ENCODE measurements at regions not wholly inside any gene's neighbourhood (a gene's known extent, or its start where the extent isn't known, plus 50 kb on each side); places are given as distances from the start of the nearest gene placed in this dataset.

- no peak for TF ChIP-seq POLR2A (IDR thresholded peaks at IDR 0.05; ENCODE audit: low read depth, low read length)
- TF ChIP-seq, protein P1, sequence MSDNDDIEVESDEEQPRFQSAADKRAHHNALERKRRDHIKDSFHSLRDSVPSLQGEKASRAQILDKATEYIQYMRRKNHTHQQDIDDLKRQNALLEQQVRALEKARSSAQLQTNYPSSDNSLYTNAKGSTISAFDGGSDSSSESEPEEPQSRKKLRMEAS (IDR thresholded peaks at IDR 0.05; ENCODE audit: insufficient read depth, insufficient read length), result no peak
- TF ChIP-seq, protein P2, sequence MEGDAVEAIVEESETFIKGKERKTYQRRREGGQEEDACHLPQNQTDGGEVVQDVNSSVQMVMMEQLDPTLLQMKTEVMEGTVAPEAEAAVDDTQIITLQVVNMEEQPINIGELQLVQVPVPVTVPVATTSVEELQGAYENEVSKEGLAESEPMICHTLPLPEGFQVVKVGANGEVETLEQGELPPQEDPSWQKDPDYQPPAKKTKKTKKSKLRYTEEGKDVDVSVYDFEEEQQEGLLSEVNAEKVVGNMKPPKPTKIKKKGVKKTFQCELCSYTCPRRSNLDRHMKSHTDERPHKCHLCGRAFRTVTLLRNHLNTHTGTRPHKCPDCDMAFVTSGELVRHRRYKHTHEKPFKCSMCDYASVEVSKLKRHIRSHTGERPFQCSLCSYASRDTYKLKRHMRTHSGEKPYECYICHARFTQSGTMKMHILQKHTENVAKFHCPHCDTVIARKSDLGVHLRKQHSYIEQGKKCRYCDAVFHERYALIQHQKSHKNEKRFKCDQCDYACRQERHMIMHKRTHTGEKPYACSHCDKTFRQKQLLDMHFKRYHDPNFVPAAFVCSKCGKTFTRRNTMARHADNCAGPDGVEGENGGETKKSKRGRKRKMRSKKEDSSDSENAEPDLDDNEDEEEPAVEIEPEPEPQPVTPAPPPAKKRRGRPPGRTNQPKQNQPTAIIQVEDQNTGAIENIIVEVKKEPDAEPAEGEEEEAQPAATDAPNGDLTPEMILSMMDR (IDR thresholded peaks at IDR 0.05; ENCODE audit: extremely low read depth in 1 of 2, insufficient read depth in 1 of 2, low read depth in 1 of 2, low read length in 2 of 2), result no peak
Observed at GRCh38 chr9:18237776-18238175, 236.2 kb upstream of the ADAMTSL1 start.
